GM21367 (cell line): ENCODE measurements at regions not wholly inside any gene's neighbourhood (a gene's known extent, or its start where the extent isn't known, plus 50 kb on each side); places are given as distances from the start of the nearest gene placed in this dataset.
"Not testable (repeated sequence)": the region's sequence is repeated elsewhere in the genome, so short reads cannot be mapped to it uniquely, and the experiment has no call there.

ENCODE experiments used
- ATAC-seq: cut with Tn5 transposase; IDR thresholded peaks from one replicate; pipeline ENCODE4 v1.9.1; 2021; ENCODE audit not compliant: unreplicated experiment

DNA sequence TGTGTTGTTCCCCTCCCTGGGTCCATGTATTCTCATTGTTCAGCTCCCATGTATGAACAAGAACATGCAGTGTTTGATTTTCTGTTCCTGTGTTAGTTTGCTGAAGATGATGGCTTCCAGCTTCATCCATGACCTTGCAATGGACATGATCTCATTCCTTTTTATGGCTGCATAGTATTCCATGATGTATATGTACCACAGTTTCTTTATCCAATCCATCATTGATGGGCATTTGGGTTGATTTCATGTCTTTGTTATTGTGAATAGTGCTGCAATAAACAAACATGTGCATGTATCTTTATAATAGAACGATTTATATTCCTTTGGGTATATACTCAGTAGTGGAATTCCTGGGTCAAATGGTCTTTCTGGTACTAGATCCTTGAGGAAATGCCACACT, 65.1 kb upstream of the SLC13A1 start:
- not testable (repeated sequence) for ATAC-seq

DNA sequence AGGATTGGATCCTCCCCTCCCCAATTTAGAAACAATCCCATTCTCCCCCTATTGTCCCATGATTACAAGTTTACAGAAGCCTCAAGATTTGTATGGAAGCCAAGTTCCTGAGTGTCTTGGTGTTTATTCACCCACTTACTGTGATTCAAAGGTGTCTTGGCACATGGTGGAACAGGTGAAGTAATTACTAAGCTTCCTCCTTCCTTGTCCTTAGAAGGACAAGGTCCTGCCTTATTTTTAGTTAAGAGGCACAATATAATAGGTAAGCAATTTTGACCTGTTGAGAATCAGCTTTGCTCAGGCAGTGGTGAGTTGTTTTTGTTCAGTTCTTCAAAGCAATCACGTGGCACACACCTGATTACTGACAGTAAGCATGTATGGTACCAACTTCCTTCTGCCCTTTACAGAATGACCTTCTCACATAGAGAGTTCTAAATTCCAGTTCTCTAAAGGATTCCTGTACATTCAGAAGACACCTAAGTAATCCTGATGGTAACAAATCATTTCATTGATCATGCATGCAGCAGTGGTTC, 60.7 kb upstream of the SLC13A1 start:
- no peak for ATAC-seq

DNA sequence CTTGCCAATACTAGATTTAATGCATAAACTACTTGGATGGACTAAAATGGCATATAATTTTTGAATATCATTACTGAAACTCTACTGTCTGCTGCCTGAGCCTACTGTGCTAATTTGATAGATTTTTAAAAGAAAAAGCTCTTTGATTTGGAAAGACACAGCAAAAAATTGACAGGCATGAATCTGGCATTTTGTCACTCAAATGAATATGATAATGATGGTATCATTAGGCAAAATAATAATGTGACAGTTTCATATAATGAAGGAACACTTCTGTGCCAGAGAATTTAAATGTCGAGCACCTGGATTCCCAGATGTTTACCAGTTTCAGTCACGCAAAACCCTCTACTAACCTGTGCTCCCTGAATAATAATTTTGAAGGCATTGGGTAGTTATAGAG, 60.0 kb upstream of the SLC13A1 start:
- no peak for ATAC-seq
